ENCODE measurements at regions not wholly inside any gene's neighbourhood (a gene's known extent, or its start where the extent isn't known, plus 50 kb on each side); places are given as distances from the start of the nearest gene placed in this dataset.

- H3K27me3 ChIP-seq (ENCODE audit: control insufficient read depth, insufficient read depth, low read length), result peaks cover 18% of the 10 kb centered on the region
- H3K4me3 ChIP-seq (ENCODE audit: low read depth, low read length), result no peak overlapping the region
- H3K36me3 ChIP-seq (ENCODE audit: control insufficient read depth, insufficient read depth, low read length), result no peaks in the 10 kb centered on the region
- FAIRE-seq (peak; percentile 94), DNase-seq (ENCODE audit: low read depth) (no peak)
- no peak for TF ChIP-seq CTCF (IDR thresholded peaks at IDR 0.05; ENCODE audit: insufficient read depth, low read length, severe bottlenecking)
Measured at GRCh38 chr3:13199899-13200451, 126.7 kb upstream of the IQSEC1 start.

GRCh38 chr3:13199006-13199776, 126.0 kb upstream of the IQSEC1 start:
- H3K36me3 ChIP-seq (ENCODE audit: control insufficient read depth, insufficient read depth, low read length), result no peaks in the 10 kb centered on the region
- TF ChIP-seq CTCF (IDR thresholded peaks at IDR 0.05; ENCODE audit: insufficient read depth, low read length, severe bottlenecking), result no peak
- peaks cover 14% of the 10 kb centered on the region for H3K27me3 ChIP-seq (ENCODE audit: control insufficient read depth, insufficient read depth, low read length)
- no peak overlapping the region for H3K4me3 ChIP-seq (ENCODE audit: low read depth, low read length)
- DNase-seq (ENCODE audit: low read depth), result no peak
- FAIRE-seq, result no peak

DNA sequence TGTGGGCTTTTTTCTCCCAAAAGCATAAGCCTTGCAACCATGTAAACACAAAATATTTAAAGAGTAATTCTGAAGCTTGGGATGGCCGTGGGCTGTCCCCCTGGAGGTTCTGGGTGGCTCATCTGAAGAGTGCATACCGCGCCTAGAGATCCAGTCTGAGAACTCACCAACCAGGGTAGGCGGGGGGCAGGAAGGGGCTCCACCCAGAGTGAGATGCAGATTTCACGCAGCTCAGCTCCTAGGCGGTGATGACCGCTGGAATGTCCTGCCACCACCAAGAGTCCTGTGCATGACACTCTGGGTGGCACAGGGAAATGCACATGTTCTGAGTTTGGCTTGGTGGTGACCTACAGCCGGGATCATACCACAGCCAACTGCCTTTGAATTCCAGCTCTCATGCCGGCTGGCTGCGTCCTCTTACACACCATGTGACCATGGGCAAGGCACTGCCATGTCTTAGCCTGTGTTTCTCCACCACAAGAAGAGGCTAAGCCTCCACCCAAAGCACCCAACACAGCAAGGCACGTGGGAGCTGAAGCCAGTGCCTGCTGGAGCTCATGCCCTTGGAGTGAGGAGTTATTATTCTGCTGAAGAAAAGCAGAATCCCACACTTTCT, 125.1 kb upstream of the IQSEC1 start:
- no peak for TF ChIP-seq CTCF (IDR thresholded peaks at IDR 0.05; ENCODE audit: insufficient read depth, low read length, severe bottlenecking)
- Histone ChIP-seq H3K27me3 (ENCODE audit: control insufficient read depth, insufficient read depth, low read length) (peaks cover 9% of the 10 kb centered on the region), H3K36me3 (ENCODE audit: control insufficient read depth, insufficient read depth, low read length) (no peaks in the 10 kb centered on the region), H3K4me3 (ENCODE audit: low read depth, low read length) (no peak overlapping the region)
- DNase-seq (ENCODE audit: low read depth), result no peak
- no peak for FAIRE-seq

DNA sequence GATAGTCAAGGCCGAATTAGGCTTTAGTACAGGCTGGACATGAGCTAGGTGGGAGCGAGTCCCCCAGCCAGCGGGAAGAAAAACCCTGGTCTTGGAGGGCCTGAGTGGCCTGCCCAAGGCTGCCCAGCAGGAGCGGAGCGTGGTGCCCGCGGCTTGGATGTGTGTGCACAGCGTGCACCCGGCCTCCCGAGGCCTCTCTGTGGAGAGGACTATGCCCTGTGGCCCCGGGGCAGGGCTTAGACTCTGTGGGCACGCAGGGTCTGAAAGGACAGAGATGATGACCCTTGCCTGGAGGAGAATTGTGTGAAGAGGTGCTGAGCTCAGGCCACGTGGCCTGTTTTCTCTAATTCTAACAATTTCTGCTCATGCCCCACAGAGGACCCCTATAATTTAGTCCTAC, 124.6 kb upstream of the IQSEC1 start:
- FAIRE-seq, result no peak
- Histone ChIP-seq H3K4me3 (ENCODE audit: low read depth, low read length) (no peak overlapping the region), H3K27me3 (ENCODE audit: control insufficient read depth, insufficient read depth, low read length) (peaks cover 9% of the 10 kb centered on the region), H3K36me3 (ENCODE audit: control insufficient read depth, insufficient read depth, low read length) (no peaks in the 10 kb centered on the region)
- no peak for TF ChIP-seq CTCF (IDR thresholded peaks at IDR 0.05; ENCODE audit: insufficient read depth, low read length, severe bottlenecking)
- DNase-seq (ENCODE audit: low read depth), result no peak

- no peak for FAIRE-seq
- H3K36me3 ChIP-seq (ENCODE audit: control insufficient read depth, insufficient read depth, low read length), result no peaks in the 10 kb centered on the region
- peaks cover 9% of the 10 kb centered on the region for H3K27me3 ChIP-seq (ENCODE audit: control insufficient read depth, insufficient read depth, low read length)
- DNase-seq (ENCODE audit: low read depth), result no peak
- H3K4me3 ChIP-seq (ENCODE audit: low read depth, low read length), result no peak overlapping the region
- TF ChIP-seq CTCF (IDR thresholded peaks at IDR 0.05; ENCODE audit: insufficient read depth, low read length, severe bottlenecking), result no peak
Measured at GRCh38 chr3:13197281-13197680, 124.1 kb upstream of the IQSEC1 start.
